Loucy (cell line): ENCODE measurements at regions not wholly inside any gene's neighbourhood (a gene's known extent, or its start where the extent isn't known, plus 50 kb on each side); places are given as distances from the start of the nearest gene placed in this dataset.

Experiments
- H2AFZ ChIP-seq: fragments of 200-600 bp; sonication (generic); 2 replicates; pipeline ENCODE4 v1.6.0; 2016; ENCODE audit warnings: antibody characterized with exemption, mild to moderate bottlenecking, low read length, moderate library complexity
- H3F3A ChIP-seq: fragments of 200-600 bp; 2 replicates; pipeline ENCODE4 v1.6.0; 2016; ENCODE audit warnings: antibody characterized with exemption, low read depth, mild to moderate bottlenecking
- H3K27me3 ChIP-seq: fragments of 200-600 bp; sonication (generic); 2 replicates; pipeline ENCODE4 v1.6.1; 2014; ENCODE audit warnings: low read length, mild to moderate bottlenecking; ENCODE audit not compliant: insufficient read depth, poor library complexity, severe bottlenecking
- H3K36me3 ChIP-seq: fragments of 200-600 bp; sonication (generic); 2 replicates; pipeline ENCODE4 v1.6.1; 2016; ENCODE audit warnings: low read length; ENCODE audit not compliant: insufficient read depth
- H3K4me1 ChIP-seq: fragments of 200-600 bp; sonication (generic); 2 replicates; pipeline ENCODE4 v1.5.1; 2014; ENCODE audit warnings: low read length, mild to moderate bottlenecking; ENCODE audit not compliant: insufficient read depth, poor library complexity, severe bottlenecking
- H3K4me2 ChIP-seq: fragments of 200-600 bp; sonication (generic); 2 replicates; pipeline ENCODE4 v1.6.0; 2014; ENCODE audit warnings: antibody characterized with exemption, low read length, low read depth, mild to moderate bottlenecking; ENCODE audit not compliant: poor library complexity, severe bottlenecking
- H3K4me3 ChIP-seq: fragments of 200-600 bp; sonication (generic); 2 replicates; pipeline ENCODE4 v1.5.1; 2014; ENCODE audit warnings: low read length, mild to moderate bottlenecking, mixed read lengths; ENCODE audit not compliant: poor library complexity, severe bottlenecking
- H3K79me2 ChIP-seq: fragments of 200-600 bp; sonication (generic); 2 replicates; pipeline ENCODE4 v1.6.1; 2014; ENCODE audit warnings: low read length; ENCODE audit not compliant: insufficient read depth
- H3K9ac ChIP-seq: fragments of 200-600 bp; sonication (generic); 2 replicates; pipeline ENCODE4 v1.6.0; 2014; ENCODE audit warnings: mild to moderate bottlenecking, low read depth, low read length, moderate library complexity; ENCODE audit not compliant: poor library complexity, severe bottlenecking
- H3K9me2 ChIP-seq: fragments of 200-600 bp; sonication (generic); replicated peaks from 2 replicates; pipeline ENCODE4 v1.6.1; 2016; ENCODE audit warnings: low read depth, low read length, mixed read lengths
- H3K9me3 ChIP-seq: fragments of 200-600 bp; sonication (generic); 2 replicates; pipeline ENCODE4 v1.6.1; 2014; ENCODE audit warnings: mild to moderate bottlenecking, antibody characterized with exemption, low read length, low read depth; ENCODE audit not compliant: insufficient read depth
- H4K20me1 ChIP-seq: fragments of 200-600 bp; sonication (generic); 2 replicates; pipeline ENCODE4 v1.6.0; 2014; ENCODE audit warnings: antibody characterized with exemption, low read length, mild to moderate bottlenecking; ENCODE audit not compliant: insufficient read depth, poor library complexity, severe bottlenecking
- EZH2phosphoT487 ChIP-seq: fragments of 200-600 bp; IDR thresholded peaks from 2 replicates; pipeline ENCODE4 v1.6.1; 2018; ENCODE audit warnings: antibody characterized with exemption, mild to moderate bottlenecking, moderate library complexity, borderline replicate concordance
- TF ChIP-seq, protein P1 (sequence below): fragments of 200-600 bp; sonication (generic); conservative IDR thresholded peaks from 2 replicates; pipeline ENCODE4 v1.5.1; 2014; ENCODE audit warnings: mild to moderate bottlenecking, antibody characterized with exemption, low read length

DNA sequence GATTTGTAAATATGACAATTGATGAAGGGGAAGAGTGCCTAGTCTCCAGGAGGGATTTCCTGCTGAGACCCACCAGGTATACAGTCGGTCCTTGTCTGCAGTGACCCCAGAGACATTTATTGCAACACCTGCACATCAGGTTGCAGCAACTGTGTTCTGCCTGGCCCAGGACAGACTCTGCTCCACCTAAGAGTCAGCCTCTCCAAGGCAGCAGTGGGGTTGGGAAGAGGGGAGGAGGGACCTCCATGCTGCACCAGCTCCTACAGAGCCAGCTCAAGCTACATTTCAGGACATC lies 120.4 kb upstream of the IRF2BP2 start:
- H3K4me1 ChIP-seq: peaks cover 68% of the 10 kb centered on the region
- no peak for TF ChIP-seq EZH2phosphoT487
- no peaks in the 10 kb centered on the region for H3K27me3 ChIP-seq
- no peaks in the 10 kb centered on the region for H3K9me3 ChIP-seq
- H3K9me2 ChIP-seq: no peaks in the 10 kb centered on the region
- H3K36me3 ChIP-seq: no peaks in the 10 kb centered on the region
- H4K20me1 ChIP-seq: no peaks in the 10 kb centered on the region
- peak overlapping the region; percentile 5 for H3K4me2 ChIP-seq
- H3K4me3 ChIP-seq: no peak overlapping the region
- H3K79me2 ChIP-seq: peaks cover 9% of the 10 kb centered on the region; the same call in 1 of the 2 replicates
- H3K9ac ChIP-seq: peak overlapping the region; percentile 33
- peaks cover 12% of the 10 kb centered on the region for H3F3A ChIP-seq
- H2AFZ ChIP-seq: no peak overlapping the region

DNA sequence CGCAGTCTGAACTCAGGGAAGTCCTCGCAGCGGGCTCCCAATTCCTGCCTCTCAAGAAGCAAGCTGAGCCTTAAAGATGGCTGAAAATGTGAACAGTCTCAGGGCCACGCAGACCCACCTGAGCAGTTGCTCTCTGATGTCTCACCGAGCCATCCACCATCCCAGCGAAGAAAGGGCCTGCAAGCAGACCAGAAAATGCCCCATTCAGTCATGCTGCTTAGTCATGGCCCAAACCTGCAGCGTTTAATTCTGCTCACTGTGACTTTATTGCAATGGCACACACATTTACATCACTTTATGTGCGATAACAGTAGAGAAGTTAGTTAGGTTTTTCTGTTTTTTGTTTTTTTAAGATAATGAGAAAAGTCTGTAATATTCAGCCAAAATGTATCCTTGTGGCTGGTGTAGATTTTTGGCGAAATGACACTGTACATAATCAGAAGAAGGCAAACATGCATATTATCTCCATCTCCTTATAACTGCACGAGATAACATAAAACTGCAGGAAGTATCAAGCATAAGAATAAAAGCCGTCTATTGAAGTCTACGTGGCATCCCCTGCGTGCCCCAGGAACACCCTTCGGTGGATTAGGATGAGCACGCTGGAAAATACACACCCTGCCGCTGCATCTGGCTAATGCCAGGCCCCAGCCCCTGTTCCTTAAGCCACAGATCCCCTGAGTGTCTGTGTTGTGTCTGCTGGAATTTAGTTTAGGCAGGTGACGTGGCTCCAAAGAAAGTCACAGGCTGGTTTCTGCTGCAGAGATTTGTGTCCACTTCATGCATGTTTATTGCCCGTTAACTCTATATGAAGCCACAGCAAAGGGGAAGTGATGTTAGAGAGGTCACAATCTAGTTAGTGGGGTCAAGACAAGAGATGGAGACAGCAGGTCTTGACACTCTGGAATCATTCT lies 119.8 kb upstream of the IRF2BP2 start:
- Histone ChIP-seq H3F3A (peaks cover 18% of the 10 kb centered on the region), H3K36me3 (no peaks in the 10 kb centered on the region), H3K27me3 (no peaks in the 10 kb centered on the region), H3K4me2 (no peak overlapping the region), H3K4me3 (no peak overlapping the region), H3K79me2 (peaks cover 9% of the 10 kb centered on the region; the same call in 1 of the 2 replicates), H2AFZ (no peak overlapping the region), H4K20me1 (no peaks in the 10 kb centered on the region), H3K9me3 (no peaks in the 10 kb centered on the region), H3K4me1 (peaks cover 73% of the 10 kb centered on the region), H3K9me2 (no peaks in the 10 kb centered on the region), H3K9ac (peak overlapping the region; percentile 33)
- TF ChIP-seq, protein P1, sequence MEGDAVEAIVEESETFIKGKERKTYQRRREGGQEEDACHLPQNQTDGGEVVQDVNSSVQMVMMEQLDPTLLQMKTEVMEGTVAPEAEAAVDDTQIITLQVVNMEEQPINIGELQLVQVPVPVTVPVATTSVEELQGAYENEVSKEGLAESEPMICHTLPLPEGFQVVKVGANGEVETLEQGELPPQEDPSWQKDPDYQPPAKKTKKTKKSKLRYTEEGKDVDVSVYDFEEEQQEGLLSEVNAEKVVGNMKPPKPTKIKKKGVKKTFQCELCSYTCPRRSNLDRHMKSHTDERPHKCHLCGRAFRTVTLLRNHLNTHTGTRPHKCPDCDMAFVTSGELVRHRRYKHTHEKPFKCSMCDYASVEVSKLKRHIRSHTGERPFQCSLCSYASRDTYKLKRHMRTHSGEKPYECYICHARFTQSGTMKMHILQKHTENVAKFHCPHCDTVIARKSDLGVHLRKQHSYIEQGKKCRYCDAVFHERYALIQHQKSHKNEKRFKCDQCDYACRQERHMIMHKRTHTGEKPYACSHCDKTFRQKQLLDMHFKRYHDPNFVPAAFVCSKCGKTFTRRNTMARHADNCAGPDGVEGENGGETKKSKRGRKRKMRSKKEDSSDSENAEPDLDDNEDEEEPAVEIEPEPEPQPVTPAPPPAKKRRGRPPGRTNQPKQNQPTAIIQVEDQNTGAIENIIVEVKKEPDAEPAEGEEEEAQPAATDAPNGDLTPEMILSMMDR: no peak
- no peak for TF ChIP-seq EZH2phosphoT487

DNA sequence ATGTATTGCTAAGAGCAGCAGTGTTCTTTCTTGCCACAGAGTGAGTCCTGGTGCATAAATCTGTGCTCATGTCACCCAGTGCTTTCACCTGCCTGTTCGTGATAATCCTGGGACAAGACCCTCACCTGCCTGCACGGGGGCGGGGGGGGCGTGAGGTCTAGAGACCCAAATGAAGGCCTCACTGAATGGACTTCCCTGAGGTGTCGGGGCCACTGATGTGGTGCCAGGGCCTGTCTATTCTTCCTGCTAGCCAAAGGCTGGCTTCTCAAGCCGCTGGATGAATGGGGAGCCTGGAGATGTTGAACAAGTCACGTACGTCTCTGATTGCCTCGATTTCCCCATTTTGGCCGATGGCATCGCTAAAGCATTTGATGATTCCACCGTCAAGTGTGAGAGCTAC lies 118.8 kb upstream of the IRF2BP2 start:
- no peaks in the 10 kb centered on the region for H3K9me3 ChIP-seq
- H3K4me2 ChIP-seq: no peak overlapping the region

More for the DNA sequence above, 118.8 kb upstream of the IRF2BP2 start:
- Histone ChIP-seq H3K27me3 (no peaks in the 10 kb centered on the region), H2AFZ (no peak overlapping the region), H3F3A (peaks cover 28% of the 10 kb centered on the region), H3K36me3 (no peaks in the 10 kb centered on the region), H3K9ac (no peak overlapping the region), H3K4me3 (no peak overlapping the region), H3K79me2 (peaks cover 9% of the 10 kb centered on the region; the same call in 1 of the 2 replicates), H3K9me2 (no peaks in the 10 kb centered on the region), H3K4me1 (peaks cover 82% of the 10 kb centered on the region), H4K20me1 (no peaks in the 10 kb centered on the region)
- TF ChIP-seq EZH2phosphoT487: no peak
- TF ChIP-seq, protein P1: no peak
